ENCODE measurements at regions not wholly inside any gene's neighbourhood (a gene's known extent, or its start where the extent isn't known, plus 50 kb on each side); places are given as distances from the start of the nearest gene placed in this dataset.

DNA sequence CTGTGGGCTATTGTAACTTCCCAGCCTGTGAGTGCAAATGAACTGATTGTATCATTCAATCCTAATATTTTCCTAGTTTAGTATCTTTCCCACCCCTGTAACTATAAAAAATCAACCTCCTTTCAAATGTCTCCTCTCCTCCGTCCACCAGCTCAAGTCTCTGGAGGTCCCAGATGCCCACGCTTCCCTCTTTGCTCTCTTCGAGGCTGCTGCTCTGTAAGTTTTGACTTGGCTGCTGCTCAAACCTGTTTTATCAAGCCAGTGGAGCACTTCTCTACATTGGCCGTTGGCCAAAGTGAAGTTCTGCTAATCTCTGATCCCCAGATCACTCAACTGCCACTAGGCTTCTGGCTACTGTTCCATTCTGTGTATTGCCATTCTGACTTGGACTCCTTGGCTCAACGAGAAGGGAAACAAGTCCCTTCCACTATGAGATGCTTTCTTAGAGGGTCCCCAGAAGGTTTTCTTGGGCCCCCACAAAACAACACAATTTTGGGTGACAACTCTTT is 60.7 kb upstream of the RAPGEF2 start:
- TF ChIP-seq CTCF (IDR thresholded peaks at IDR 0.05; ENCODE audit: control extremely low read depth, extremely low read depth, low read depth, missing control alignments), result no peak
- CTCF ChIA-PET, result no interaction called here
- DNase-seq (ENCODE audit: extremely low spot score), result no peak
- POLR2A ChIA-PET, result no interaction called here

DNA sequence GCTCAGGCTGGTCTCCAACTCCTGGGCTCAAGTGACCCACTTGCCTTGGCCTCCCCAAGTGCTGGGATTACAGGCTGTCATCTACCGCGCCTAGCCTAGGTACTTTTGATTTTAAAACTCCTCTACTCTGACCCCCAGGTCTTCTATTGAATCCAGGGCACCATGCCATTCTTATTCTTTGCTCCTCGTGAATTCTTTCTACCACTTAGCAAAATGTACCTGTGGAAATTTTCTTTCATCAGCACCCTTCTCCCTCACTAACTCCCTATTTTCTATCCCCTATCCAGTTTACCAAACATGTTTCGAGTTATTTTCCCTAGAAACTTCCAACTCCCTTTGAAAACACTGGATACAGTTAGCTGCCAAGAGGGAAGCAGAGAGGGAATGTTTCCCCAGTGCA is 60.0 kb upstream of the RAPGEF2 start:
- TF ChIP-seq CTCF (IDR thresholded peaks at IDR 0.05; ENCODE audit: control extremely low read depth, extremely low read depth, low read depth, missing control alignments), result no peak
- no peak for DNase-seq (ENCODE audit: extremely low spot score)
- ChIA-PET POLR2A (no interaction called here), CTCF (interaction anchor here (1.5 kb wide), 1 partner anchor 14 kb away, joined by 3 read pairs; no protein-coding TSS in a partner anchor)

- CTCF ChIA-PET, result interaction anchor here (1.0 to 2.7 kb wide), 3 partner anchors 13 to 28 kb away, joined by 3 to 9 read pairs (median 3); no protein-coding TSS in a partner anchor
- no peak for DNase-seq (ENCODE audit: extremely low spot score)
- POLR2A ChIA-PET, result no interaction called here
- no peak for TF ChIP-seq CTCF (IDR thresholded peaks at IDR 0.05; ENCODE audit: control extremely low read depth, extremely low read depth, low read depth, missing control alignments)
These were observed 59.0 kb upstream of the RAPGEF2 start for GRCh38 chr4:159043861-159044260.

DNA sequence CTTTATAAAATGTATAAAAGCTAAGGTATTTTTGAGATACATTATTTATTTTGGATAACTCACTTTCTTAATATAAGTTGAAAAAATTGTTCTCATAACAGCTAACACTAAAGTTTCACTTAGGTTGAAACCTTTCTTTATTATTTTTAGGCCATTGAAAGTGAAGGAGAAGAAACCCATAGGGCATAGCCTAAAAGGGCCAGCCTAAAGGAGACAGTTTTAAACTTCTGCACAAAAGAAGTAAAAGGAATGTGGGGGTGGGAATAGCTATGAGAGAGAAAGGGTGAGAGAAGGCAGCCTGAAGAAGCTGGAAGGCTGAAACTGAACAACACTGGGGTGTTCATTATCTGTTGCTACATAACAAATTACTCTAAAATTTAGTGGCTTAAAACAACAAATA is 57.6 kb upstream of the RAPGEF2 start:
- CTCF ChIA-PET, result interaction anchor here (1.0 to 2.7 kb wide), 3 partner anchors 12 to 158 kb away, joined by 3 to 9 read pairs (median 3); no protein-coding TSS in a partner anchor
- POLR2A ChIA-PET, result interaction anchor here (0.7 kb wide), 1 partner anchor 11 kb away, joined by 3 read pairs; no protein-coding TSS in a partner anchor
- no peak for DNase-seq (ENCODE audit: extremely low spot score)
- no peak for TF ChIP-seq CTCF (IDR thresholded peaks at IDR 0.05; ENCODE audit: control extremely low read depth, extremely low read depth, low read depth, missing control alignments)

GRCh38 chr4:159046683-159047082 is 56.2 kb upstream of the RAPGEF2 start:
- POLR2A ChIA-PET, result no interaction called here
- TF ChIP-seq CTCF (IDR thresholded peaks at IDR 0.05; ENCODE audit: control extremely low read depth, extremely low read depth, low read depth, missing control alignments), result no peak
- no peak for DNase-seq (ENCODE audit: extremely low spot score)
- CTCF ChIA-PET, result no interaction called here

DNA sequence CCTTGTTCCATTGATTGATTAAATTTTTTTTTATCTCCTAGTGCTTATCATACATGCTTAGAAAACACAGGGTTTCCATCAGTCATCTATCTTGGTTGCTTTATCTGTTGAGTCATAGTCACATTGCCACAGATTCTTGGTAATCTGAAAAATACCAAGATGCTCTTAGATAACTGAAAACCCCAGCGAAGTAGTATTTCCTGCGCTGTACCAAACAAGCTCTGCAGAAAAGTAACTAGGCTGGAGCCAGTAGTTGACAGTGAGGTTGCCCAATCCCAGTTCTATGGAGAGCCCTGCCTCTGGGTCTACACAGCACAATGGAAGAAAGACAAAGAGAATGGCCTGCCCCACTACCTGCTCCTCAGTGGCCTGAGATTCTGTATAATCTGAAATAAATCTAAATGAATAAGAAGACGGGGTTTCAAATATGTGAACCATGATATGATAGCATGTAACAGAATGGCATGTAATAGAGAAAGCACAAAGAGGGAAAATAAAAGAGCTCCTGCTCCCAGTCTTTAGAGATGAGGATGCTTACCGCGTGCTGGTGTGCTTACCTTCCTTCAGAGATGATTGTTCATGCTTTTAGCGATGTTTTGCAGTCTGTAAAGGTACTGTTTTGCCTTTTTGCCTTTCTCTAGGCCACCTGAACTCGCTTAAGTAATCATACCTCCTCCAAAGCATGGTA is 55.3 kb upstream of the RAPGEF2 start:
- ChIA-PET CTCF (no interaction called here), POLR2A (no interaction called here)
- TF ChIP-seq CTCF (IDR thresholded peaks at IDR 0.05; ENCODE audit: control extremely low read depth, extremely low read depth, low read depth, missing control alignments), result no peak
- no peak for DNase-seq (ENCODE audit: extremely low spot score)
